ENCODE measurements at regions not wholly inside any gene's neighbourhood (a gene's known extent, or its start where the extent isn't known, plus 50 kb on each side); places are given as distances from the start of the nearest gene placed in this dataset.
"Not testable (repeated sequence)": the region's sequence is repeated elsewhere in the genome, so short reads cannot be mapped to it uniquely, and the experiment has no call there.

DNA sequence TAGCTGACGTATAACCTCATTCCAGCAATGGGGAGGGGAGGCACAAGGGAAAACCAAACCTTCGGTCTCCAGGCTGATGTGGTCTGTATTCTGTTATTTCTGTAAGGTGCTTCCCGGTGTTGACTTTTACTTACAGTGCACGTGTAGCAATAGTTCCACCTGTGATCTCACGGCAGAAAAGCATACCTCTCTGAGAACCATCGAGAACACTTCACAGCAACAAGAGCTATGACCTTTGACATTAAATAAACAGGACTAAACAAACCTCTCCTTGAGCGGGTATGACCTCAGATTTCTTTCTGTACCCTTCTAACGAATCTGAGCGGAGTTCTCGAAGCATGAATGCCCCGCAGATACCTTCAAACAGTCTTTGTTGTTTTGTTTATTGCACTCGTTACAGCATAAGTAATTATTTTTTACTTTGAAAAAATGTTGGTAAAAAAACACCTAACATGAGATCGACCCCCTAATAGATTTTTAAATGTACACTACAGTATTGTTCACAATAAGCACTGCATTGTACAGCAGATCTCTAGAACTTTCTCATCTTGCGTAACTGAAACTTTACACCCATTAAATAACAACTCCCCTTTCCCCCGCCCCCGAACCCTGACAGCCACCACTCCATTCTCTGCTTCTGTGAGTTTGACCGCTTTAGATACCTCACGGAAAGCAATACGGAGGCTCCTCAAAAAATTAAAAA lies 282.3 kb downstream of the GATA3 start:
- CTCF ChIA-PET, result no interaction called here
- POLR2A ChIA-PET, result no interaction called here
- TF ChIP-seq, protein P1, sequence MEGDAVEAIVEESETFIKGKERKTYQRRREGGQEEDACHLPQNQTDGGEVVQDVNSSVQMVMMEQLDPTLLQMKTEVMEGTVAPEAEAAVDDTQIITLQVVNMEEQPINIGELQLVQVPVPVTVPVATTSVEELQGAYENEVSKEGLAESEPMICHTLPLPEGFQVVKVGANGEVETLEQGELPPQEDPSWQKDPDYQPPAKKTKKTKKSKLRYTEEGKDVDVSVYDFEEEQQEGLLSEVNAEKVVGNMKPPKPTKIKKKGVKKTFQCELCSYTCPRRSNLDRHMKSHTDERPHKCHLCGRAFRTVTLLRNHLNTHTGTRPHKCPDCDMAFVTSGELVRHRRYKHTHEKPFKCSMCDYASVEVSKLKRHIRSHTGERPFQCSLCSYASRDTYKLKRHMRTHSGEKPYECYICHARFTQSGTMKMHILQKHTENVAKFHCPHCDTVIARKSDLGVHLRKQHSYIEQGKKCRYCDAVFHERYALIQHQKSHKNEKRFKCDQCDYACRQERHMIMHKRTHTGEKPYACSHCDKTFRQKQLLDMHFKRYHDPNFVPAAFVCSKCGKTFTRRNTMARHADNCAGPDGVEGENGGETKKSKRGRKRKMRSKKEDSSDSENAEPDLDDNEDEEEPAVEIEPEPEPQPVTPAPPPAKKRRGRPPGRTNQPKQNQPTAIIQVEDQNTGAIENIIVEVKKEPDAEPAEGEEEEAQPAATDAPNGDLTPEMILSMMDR (IDR thresholded peaks at IDR 0.05; ENCODE audit: low read depth, low read length), result no peak
- Histone ChIP-seq H3K9me3 (ENCODE audit: control insufficient read depth, insufficient read depth, low read length) (peaks cover 14% of the 10 kb centered on the region), H3K4me3 (ENCODE audit: low read depth, low read length) (no peak overlapping the region), H3K27ac (ENCODE audit: low read depth, low read length) (no peak overlapping the region), H3K27me3 (ENCODE audit: control insufficient read depth, insufficient read depth, low read length) (no peaks in the 10 kb centered on the region)
- DNase-seq (ENCODE audit: low read depth, low spot score), result no peak

DNA sequence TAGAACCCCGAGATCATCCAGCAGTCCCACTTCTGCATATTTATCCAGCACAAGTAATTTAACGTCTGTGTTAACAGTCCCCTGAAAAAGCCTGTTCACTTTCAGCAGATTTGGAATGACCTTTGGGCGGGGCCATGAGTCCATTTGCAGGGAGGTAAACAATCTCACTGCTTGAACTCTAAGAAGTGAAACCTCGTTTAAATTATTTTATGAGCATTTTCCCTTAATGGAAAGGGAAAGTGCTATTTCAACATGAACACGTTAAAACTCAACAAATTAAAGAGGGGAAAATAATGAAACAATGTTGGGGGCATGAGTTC lies 282.8 kb downstream of the GATA3 start:
- no peak for DNase-seq (ENCODE audit: low read depth, low spot score)
- Histone ChIP-seq H3K9me3 (ENCODE audit: control insufficient read depth, insufficient read depth, low read length) (peaks cover 9% of the 10 kb centered on the region), H3K27ac (ENCODE audit: low read depth, low read length) (no peak overlapping the region), H3K27me3 (ENCODE audit: control insufficient read depth, insufficient read depth, low read length) (no peaks in the 10 kb centered on the region), H3K4me3 (ENCODE audit: low read depth, low read length) (no peak overlapping the region)
- POLR2A ChIA-PET, result no interaction called here
- TF ChIP-seq, protein P1 (IDR thresholded peaks at IDR 0.05; ENCODE audit: low read depth, low read length), result no peak
- CTCF ChIA-PET, result no interaction called here

DNA sequence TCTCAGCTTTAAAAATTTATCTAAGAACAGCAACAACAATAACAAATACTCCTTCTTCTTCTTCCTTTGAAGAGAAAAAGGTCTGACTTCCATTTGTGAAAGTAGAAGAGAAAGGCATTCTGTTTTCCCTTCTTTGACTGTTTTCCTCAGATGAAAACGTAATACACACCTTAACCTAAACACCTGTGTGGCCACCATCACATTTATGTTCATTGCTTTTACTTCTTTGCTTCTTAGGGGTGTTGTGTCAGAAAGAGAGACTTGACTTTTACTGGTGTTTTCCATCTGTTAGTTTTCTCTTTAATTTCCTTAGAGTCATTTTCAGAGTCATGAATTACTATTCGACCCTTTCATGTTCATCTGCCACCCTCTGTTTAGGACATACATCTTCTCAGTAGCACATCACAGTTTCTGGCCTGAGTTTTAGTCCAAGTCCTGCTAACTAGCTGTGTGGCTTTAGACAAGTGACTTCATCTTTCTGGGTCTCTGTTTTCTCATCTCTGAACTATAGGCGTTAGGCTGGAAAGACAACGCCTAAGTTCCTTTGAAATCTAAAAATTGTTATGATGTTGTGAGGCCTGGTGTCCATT lies 283.8 kb downstream of the GATA3 start:
- ChIA-PET CTCF (no interaction called here), POLR2A (no interaction called here)
- Histone ChIP-seq H3K27me3 (ENCODE audit: control insufficient read depth, insufficient read depth, low read length) (no peaks in the 10 kb centered on the region), H3K9me3 (ENCODE audit: control insufficient read depth, insufficient read depth, low read length) (peaks cover 8% of the 10 kb centered on the region), H3K4me3 (ENCODE audit: low read depth, low read length) (no peak overlapping the region), H3K27ac (ENCODE audit: low read depth, low read length) (no peak overlapping the region)
- no peak for DNase-seq (ENCODE audit: low read depth, low spot score)
- TF ChIP-seq, protein P1 (IDR thresholded peaks at IDR 0.05; ENCODE audit: low read depth, low read length), result no peak

DNA sequence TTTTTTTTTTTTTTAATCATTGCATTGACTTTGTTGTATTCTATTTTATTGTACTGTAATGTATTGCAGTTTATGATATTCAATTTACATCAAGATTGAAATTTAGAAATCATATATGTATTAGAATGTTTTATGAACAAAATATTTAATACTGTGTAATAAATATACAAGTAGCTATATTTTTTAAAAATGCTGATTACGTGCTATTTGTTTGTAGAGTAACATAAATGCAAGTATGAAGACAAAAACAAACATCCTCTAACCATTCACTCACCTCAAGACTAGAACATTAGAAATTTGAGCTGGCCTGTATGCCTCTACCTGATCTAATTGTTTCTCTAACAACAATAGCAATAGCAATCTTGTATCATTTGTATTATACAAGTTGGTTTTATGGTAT lies 290.3 kb downstream of the GATA3 start:
- no peak for DNase-seq (ENCODE audit: low read depth, low spot score)
- H3K27ac ChIP-seq (ENCODE audit: low read depth, low read length), result no peak overlapping the region
- TF ChIP-seq, protein P1 (IDR thresholded peaks at IDR 0.05; ENCODE audit: low read depth, low read length), result no peak
- no peaks in the 10 kb centered on the region for H3K27me3 ChIP-seq (ENCODE audit: control insufficient read depth, insufficient read depth, low read length)
- ChIA-PET POLR2A (no interaction called here), CTCF (interaction anchor here (0.6 kb wide), 1 partner anchor 805 kb away, joined by 5 read pairs; no protein-coding TSS in a partner anchor)
- no peak overlapping the region for H3K4me3 ChIP-seq (ENCODE audit: low read depth, low read length)
- peaks cover 9% of the 10 kb centered on the region; the same call in 1 of the 2 replicates for H3K9me3 ChIP-seq (ENCODE audit: control insufficient read depth, insufficient read depth, low read length)

DNA sequence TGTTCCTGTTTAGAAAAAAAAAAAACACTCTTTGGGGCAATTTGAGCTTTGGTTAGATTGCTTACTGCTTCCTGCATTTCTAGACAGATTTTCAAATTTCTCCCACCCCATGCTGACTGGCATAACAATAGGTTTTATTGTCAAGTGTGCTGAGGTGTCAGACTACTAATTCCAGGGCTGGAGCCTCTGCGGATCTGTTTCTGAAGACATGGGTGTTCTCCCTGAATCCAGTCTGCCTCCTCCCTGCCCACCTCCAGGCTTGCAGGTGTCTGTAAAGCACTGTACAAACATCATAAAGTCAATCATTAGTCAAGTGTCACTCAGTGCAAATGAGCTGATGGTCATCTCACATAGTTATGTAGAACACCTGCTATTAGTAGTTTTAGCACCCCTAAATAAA lies 292.4 kb downstream of the GATA3 start:
- CTCF ChIA-PET, result no interaction called here
- Histone ChIP-seq H3K27ac (ENCODE audit: low read depth, low read length) (no peak overlapping the region), H3K27me3 (ENCODE audit: control insufficient read depth, insufficient read depth, low read length) (no peaks in the 10 kb centered on the region), H3K9me3 (ENCODE audit: control insufficient read depth, insufficient read depth, low read length) (peaks cover 9% of the 10 kb centered on the region; the same call in 1 of the 2 replicates), H3K4me3 (ENCODE audit: low read depth, low read length) (no peak overlapping the region)
- POLR2A ChIA-PET, result no interaction called here
- TF ChIP-seq, protein P1 (IDR thresholded peaks at IDR 0.05; ENCODE audit: low read depth, low read length), result no peak
- DNase-seq (ENCODE audit: low read depth, low spot score), result no peak

DNA sequence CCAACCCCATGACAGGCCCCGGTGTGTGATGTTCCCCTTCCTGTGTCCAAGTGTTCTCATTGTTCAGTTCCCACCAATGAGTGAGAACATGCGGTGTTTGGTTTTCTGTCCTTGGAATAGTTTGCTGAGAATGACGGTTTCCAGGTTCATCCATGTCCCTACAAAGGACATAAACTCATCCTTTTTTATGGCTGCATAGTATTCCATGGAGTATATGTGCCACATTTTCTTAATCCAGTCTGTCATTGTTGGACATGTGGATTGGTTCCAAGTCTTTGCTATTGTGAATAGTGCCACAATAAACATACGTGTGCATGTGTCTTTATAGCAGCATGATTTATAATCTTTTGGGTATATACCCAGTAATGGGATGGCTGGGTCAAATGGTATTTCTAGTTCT lies 293.1 kb downstream of the GATA3 start:
- DNase-seq (ENCODE audit: low read depth, low spot score); H3K27ac ChIP-seq (ENCODE audit: low read depth, low read length); CTCF ChIA-PET; H3K4me3 ChIP-seq (ENCODE audit: low read depth, low read length); POLR2A ChIA-PET; H3K27me3 ChIP-seq (ENCODE audit: control insufficient read depth, insufficient read depth, low read length): not testable (repeated sequence)
- peaks cover 10% of the 10 kb centered on the region for H3K9me3 ChIP-seq (ENCODE audit: control insufficient read depth, insufficient read depth, low read length)

Measured in AG04450 (cell line).